ENCODE measurements at regions not wholly inside any gene's neighbourhood (a gene's known extent, or its start where the extent isn't known, plus 50 kb on each side); places are given as distances from the start of the nearest gene placed in this dataset.

DNA sequence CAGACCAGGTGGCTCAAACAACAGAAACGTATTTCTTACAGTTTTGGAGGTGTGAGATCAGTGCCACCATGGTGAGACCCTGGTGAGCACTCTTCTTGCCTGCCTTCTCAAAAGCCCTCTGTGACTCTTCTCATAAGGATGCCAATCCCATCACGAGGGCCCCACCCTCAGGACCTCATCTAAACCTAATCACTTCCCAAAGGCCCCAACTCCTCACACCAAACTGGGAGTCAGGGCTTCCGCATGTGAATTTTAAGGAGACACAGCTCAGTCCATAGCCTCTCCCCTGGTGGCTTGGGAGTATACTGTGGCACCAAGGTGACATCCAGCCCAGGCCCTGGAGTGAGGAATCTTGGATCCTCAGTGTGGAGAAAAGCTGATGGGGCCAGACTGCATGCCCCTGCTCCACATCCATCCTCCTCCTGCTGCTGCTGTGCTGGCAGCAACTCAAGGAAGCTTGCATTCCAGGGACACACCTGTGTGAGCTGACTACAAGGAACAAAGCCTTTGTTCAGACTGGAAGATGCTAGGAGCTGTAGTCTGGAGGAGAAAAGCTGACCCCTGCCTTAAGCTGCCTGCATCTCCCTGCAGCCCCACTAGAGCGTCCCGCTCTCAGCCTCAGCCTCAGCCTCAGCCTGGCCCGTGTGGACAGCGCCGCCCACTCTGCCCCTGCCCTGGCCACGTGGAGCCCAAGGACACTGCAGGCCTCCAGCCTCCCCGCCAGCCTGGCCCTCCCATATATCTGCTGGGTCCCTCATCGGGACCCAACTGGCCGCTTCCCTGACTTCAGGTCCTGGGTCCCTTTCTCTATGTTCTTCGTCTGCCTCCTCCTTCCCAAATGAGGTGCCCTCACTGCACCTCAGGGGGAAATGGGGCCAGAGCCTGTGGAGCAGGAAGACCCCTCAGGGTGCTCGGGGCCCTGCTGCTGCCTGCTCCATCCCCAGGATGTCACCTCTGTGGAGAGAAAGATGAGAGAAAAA is 87.8 kb upstream of the RAB6C start:
- no peak for DNase-seq (ENCODE audit: low read depth)
- H3K4me3 ChIP-seq (ENCODE audit: low read depth, low read length) = no peak overlapping the region
- TF ChIP-seq, protein P1, sequence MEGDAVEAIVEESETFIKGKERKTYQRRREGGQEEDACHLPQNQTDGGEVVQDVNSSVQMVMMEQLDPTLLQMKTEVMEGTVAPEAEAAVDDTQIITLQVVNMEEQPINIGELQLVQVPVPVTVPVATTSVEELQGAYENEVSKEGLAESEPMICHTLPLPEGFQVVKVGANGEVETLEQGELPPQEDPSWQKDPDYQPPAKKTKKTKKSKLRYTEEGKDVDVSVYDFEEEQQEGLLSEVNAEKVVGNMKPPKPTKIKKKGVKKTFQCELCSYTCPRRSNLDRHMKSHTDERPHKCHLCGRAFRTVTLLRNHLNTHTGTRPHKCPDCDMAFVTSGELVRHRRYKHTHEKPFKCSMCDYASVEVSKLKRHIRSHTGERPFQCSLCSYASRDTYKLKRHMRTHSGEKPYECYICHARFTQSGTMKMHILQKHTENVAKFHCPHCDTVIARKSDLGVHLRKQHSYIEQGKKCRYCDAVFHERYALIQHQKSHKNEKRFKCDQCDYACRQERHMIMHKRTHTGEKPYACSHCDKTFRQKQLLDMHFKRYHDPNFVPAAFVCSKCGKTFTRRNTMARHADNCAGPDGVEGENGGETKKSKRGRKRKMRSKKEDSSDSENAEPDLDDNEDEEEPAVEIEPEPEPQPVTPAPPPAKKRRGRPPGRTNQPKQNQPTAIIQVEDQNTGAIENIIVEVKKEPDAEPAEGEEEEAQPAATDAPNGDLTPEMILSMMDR (IDR thresholded peaks at IDR 0.05; ENCODE audit: insufficient read depth, low read depth, low read length) = no peak

DNA sequence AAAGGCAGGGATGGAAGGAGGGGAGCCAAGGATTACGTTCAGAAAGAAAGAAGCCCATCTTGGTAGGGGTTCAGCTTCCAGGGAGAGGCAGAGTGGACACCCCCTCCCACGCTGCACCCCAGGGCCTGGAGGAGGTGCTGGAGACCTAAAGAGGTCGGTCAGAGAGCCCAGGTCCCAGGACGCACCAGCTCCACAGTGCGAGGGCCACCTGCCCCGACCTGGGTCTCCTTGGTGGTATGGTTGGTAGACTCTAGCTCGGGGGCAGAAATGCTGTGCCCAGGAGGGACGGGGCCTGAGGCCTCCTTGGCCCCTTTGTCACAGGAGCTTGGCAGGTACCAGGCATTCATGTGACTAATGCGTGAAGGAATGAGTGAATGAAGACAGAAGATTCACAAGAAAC is 87.1 kb upstream of the RAB6C start:
- H3K4me3 ChIP-seq (ENCODE audit: low read depth, low read length) = no peak overlapping the region
- no peak for DNase-seq (ENCODE audit: low read depth)
- TF ChIP-seq, protein P1 (IDR thresholded peaks at IDR 0.05; ENCODE audit: insufficient read depth, low read depth, low read length) = no peak

DNA sequence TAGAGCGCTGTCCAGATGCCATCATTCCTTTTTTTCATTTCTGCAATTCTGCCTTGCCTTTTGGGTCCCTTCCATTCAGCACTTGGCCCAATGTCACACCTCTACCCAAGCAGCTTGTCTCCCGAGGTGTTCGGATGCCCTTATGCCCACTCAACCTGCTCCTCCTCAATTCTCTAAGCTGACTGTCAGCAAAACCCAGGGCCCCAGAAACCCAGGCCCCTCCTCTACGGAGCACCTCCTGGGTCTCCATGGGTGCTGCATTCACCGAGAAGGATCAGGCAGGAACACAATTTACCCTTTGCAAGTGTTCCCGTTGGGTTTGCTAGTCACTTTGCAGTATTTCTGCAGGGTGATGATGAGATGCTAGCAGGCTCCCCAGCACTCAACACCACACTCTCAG is 86.7 kb upstream of the RAB6C start:
- no peak for DNase-seq (ENCODE audit: low read depth)
- TF ChIP-seq, protein P1 (IDR thresholded peaks at IDR 0.05; ENCODE audit: insufficient read depth, low read depth, low read length) = no peak
- no peak overlapping the region for H3K4me3 ChIP-seq (ENCODE audit: low read depth, low read length)

DNA sequence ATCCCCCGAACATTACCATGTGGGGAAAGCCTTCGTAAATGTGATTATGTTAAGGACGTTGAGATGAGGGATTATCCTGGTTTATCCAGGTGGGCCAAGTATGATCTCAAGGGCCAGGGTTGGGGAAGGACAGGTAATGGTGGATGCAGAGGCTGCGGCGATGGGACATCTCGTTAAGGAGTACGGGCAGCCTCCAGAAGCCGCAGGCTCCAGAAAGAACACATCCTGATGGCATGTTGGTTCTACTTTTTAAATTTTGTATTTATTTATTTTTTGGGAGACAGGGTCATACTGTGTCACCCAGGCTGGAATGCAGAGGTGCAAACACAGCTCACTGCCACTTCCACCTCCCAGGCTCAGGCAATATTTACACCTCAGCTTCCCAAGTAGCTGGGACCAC is 86.2 kb upstream of the RAB6C start:
- no peak for DNase-seq (ENCODE audit: low read depth)
- TF ChIP-seq, protein P1 (IDR thresholded peaks at IDR 0.05; ENCODE audit: insufficient read depth, low read depth, low read length) = no peak
- H3K4me3 ChIP-seq (ENCODE audit: low read depth, low read length) = no peak overlapping the region

DNA sequence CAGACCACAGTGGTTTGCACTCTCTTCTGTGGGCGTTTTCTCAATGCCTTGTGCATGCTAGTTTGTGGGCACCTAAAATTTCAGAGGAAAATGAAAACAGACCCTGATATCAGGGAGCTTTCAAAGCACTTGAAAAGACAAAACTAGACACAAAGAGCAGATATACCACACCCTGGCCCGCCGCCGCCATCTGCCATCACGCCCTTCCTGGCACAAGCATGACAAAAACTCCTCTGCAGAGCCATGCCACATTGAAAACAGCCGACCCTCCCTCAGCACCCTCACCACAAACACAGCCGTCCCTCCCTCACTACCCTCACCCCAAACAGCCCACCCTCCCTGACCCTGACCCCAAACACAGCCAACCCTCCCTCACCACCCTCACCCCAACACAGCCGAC is 84.8 kb upstream of the RAB6C start:
- DNase-seq (ENCODE audit: low read depth) = no peak
- TF ChIP-seq, protein P1 (IDR thresholded peaks at IDR 0.05; ENCODE audit: insufficient read depth, low read depth, low read length) = no peak
- no peak overlapping the region for H3K4me3 ChIP-seq (ENCODE audit: low read depth, low read length)

DNA sequence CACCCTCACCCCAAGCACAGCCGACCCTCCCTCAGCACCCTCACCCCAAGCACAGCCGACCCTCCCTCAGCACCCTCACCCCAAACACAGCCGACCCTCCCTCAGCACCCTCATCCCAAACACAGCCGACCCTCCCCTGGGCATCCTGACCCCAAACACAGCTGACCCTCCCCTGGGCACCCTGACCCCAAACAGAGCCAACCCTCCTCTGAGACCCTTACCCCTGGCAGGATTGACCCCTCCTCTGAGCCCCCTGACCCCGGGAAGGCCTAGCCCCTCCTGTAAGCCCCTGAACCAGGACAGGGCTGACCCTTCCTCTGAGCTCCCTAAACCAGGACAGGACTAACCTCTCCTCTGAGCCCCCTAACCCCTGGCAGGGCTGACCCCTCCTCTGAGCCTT is 84.4 kb upstream of the RAB6C start:
- TF ChIP-seq, protein P1 (IDR thresholded peaks at IDR 0.05; ENCODE audit: insufficient read depth, low read depth, low read length) = no peak
- no peak overlapping the region for H3K4me3 ChIP-seq (ENCODE audit: low read depth, low read length)
- no peak for DNase-seq (ENCODE audit: low read depth)

Data from fibroblast of villous mesenchyme (primary cell).